Neural cell (in vitro differentiated cells): ENCODE measurements at regions not wholly inside any gene's neighbourhood (a gene's known extent, or its start where the extent isn't known, plus 50 kb on each side); places are given as distances from the start of the nearest gene placed in this dataset.

Source experiments
- H2AFZ ChIP-seq: fragments of 200-600, 300-800 bp; sonication (generic), shearing (Covaris generic); 2 replicates; pipeline ENCODE4 v1.6.0; 2014; ENCODE audit warnings: low read depth, mild to moderate bottlenecking, antibody characterized with exemption, low read length, moderate library complexity
- H3F3A ChIP-seq: fragments of 200-600 bp; shearing (Covaris generic); 2 replicates; pipeline ENCODE4 v1.6.1; 2016; ENCODE audit warnings: mild to moderate bottlenecking, moderate library complexity, mixed read lengths, antibody characterized with exemption, low read length; ENCODE audit not compliant: insufficient read depth, poor library complexity, severe bottlenecking
- H3K27ac ChIP-seq: fragments of 200-600, 300-800 bp; sonication (generic), shearing (Covaris generic); 2 replicates; pipeline ENCODE4 v1.5.1; 2014; ENCODE audit warnings: mild to moderate bottlenecking, low read length, moderate library complexity
- H3K27me3 ChIP-seq: fragments of 300-800, 200-600 bp; sonication (generic), shearing (Covaris generic); 2 replicates; pipeline ENCODE4 v1.6.0; 2014; ENCODE audit warnings: mild to moderate bottlenecking, low read depth, low read length, moderate library complexity; ENCODE audit not compliant: insufficient read depth
- H3K36me3 ChIP-seq: fragments of 300-800, 200-600 bp; sonication (generic), shearing (Covaris generic); 2 replicates; pipeline ENCODE4 v1.5.1; 2014; ENCODE audit warnings: mild to moderate bottlenecking, antibody characterized with exemption, low read length, moderate library complexity; ENCODE audit not compliant: insufficient read depth
- H3K4me2 ChIP-seq: fragments of 300-800, 200-600 bp; sonication (generic), shearing (Covaris generic); 2 replicates; pipeline ENCODE4 v1.6.0; 2014; ENCODE audit warnings: mild to moderate bottlenecking, low read length
- H3K4me3 ChIP-seq: fragments of 300-800, 200-600 bp; sonication (generic), shearing (Covaris generic); 2 replicates; pipeline ENCODE4 v1.5.1; 2014; ENCODE audit warnings: mild to moderate bottlenecking, low read length, moderate library complexity
- H3K79me2 ChIP-seq: fragments of 200-600 bp; shearing (Covaris generic); replicated peaks from 2 replicates; pipeline ENCODE4 v1.6.0; 2014; ENCODE audit warnings: mild to moderate bottlenecking, low read length, moderate library complexity; ENCODE audit not compliant: insufficient read depth
- H3K9ac ChIP-seq: fragments of 300-800, 200-600 bp; sonication (generic), shearing (Covaris generic); 2 replicates; pipeline ENCODE4 v1.6.1; 2016; ENCODE audit warnings: mild to moderate bottlenecking, low read length, mixed read lengths
- H3K9me2 ChIP-seq: fragments of 200-600 bp; shearing (Covaris generic); 2 replicates; pipeline ENCODE4 v1.6.1; 2016; ENCODE audit warnings: mild to moderate bottlenecking, low read length, mixed read lengths; ENCODE audit not compliant: insufficient read depth
- H3K9me3 ChIP-seq: fragments of 200-600, 300-800 bp; sonication (generic), shearing (Covaris generic); 2 replicates; pipeline ENCODE4 v1.6.1; 2016; ENCODE audit warnings: mild to moderate bottlenecking, mixed run types, low read length, moderate library complexity, mixed read lengths
- H4K20me1 ChIP-seq: fragments of 200-600 bp; shearing (Covaris generic); 2 replicates; pipeline ENCODE4 v1.6.1; 2016; ENCODE audit warnings: mild to moderate bottlenecking, mixed run types; ENCODE audit not compliant: insufficient read depth
- CTCF ChIP-seq: fragments of 450-650 bp; IDR thresholded peaks from 2 replicates; pipeline ENCODE4 v1.5.1; 2014; ENCODE audit warnings: antibody characterized with exemption, mild to moderate bottlenecking, moderate library complexity; ENCODE audit not compliant: poor library complexity, severe bottlenecking
- EP300 ChIP-seq: fragments of 450-650 bp; conservative IDR thresholded peaks from 2 replicates; pipeline ENCODE4 v1.6.1; 2014; ENCODE audit warnings: antibody characterized with exemption, mild to moderate bottlenecking, moderate library complexity; ENCODE audit not compliant: poor library complexity, severe bottlenecking
- EZH2 ChIP-seq: fragments of 200-600, 300-800 bp; shearing (Covaris generic), sonication (generic); IDR thresholded peaks from 2 replicates; pipeline ENCODE4 v1.6.1; 2014; ENCODE audit warnings: antibody characterized with exemption, low read length, borderline replicate concordance, mild to moderate bottlenecking; ENCODE audit not compliant: insufficient read depth, poor library complexity, severe bottlenecking
- MXI1 ChIP-seq: fragments of 450-650 bp; conservative IDR thresholded peaks from 2 replicates; pipeline ENCODE4 v1.6.1; 2014; ENCODE audit warnings: antibody characterized with exemption, mild to moderate bottlenecking; ENCODE audit not compliant: poor library complexity, severe bottlenecking
- POLR2AphosphoS5 ChIP-seq: IDR thresholded peaks from 2 replicates; pipeline ENCODE4 v1.6.1; 2012
- RAD21 ChIP-seq: fragments of 450-650 bp; conservative IDR thresholded peaks from 2 replicates; pipeline ENCODE4 v1.6.1; 2014; ENCODE audit warnings: antibody characterized with exemption, mild to moderate bottlenecking, moderate library complexity
- REST ChIP-seq: IDR thresholded peaks from 2 replicates; pipeline ENCODE4 v1.6.1; 2012; ENCODE audit warnings: borderline replicate concordance
- SMC3 ChIP-seq: fragments of 450-650 bp; conservative IDR thresholded peaks from 2 replicates; pipeline ENCODE4 v1.6.1; 2014; ENCODE audit warnings: antibody characterized with exemption, mild to moderate bottlenecking, moderate library complexity; ENCODE audit not compliant: poor library complexity
- TAF1 ChIP-seq: IDR thresholded peaks from 2 replicates; pipeline ENCODE4 v1.6.1; 2012; ENCODE audit warnings: low read depth

- no peaks in the 10 kb centered on the region for H4K20me1 ChIP-seq
- H3K36me3 ChIP-seq = no peaks in the 10 kb centered on the region
- H3K79me2 ChIP-seq = no peaks in the 10 kb centered on the region
- no peak overlapping the region for H3K4me3 ChIP-seq
- no peak overlapping the region for H3K9ac ChIP-seq
- H3F3A ChIP-seq = no peaks in the 10 kb centered on the region
- no peak overlapping the region for H3K27ac ChIP-seq
- H2AFZ ChIP-seq = no peak overlapping the region
- TF ChIP-seq EP300 (no peak), RAD21 (no peak), EZH2 (no peak), REST (no peak), MXI1 (no peak), TAF1 (no peak), SMC3 (no peak), CTCF (no peak), POLR2AphosphoS5 (no peak)
- H3K9me2 ChIP-seq = no peaks in the 10 kb centered on the region
- no peaks in the 10 kb centered on the region for H3K9me3 ChIP-seq
- H3K4me2 ChIP-seq = no peak overlapping the region
- no peaks in the 10 kb centered on the region for H3K27me3 ChIP-seq
These were observed 960.9 kb downstream of the SOCS6 start for GRCh38 chr18:71249791-71250190.

GRCh38 chr18:71242981-71243380 lies 954.1 kb downstream of the SOCS6 start:
- Histone ChIP-seq H3K9me3 (no peaks in the 10 kb centered on the region), H3K36me3 (no peaks in the 10 kb centered on the region)

More at GRCh38 chr18:71242981-71243380, 954.1 kb downstream of the SOCS6 start:
- Histone ChIP-seq H3K27ac (no peak overlapping the region), H3K4me2 (no peak overlapping the region), H3K79me2 (no peaks in the 10 kb centered on the region), H3K4me3 (no peak overlapping the region), H3K27me3 (no peaks in the 10 kb centered on the region), H3K9ac (no peak overlapping the region), H2AFZ (no peak overlapping the region), H3K9me2 (no peaks in the 10 kb centered on the region), H3F3A (no peaks in the 10 kb centered on the region), H4K20me1 (no peaks in the 10 kb centered on the region)
- TF ChIP-seq TAF1 (no peak), CTCF (no peak), POLR2AphosphoS5 (no peak), EZH2 (no peak), SMC3 (no peak), REST (no peak), MXI1 (no peak), EP300 (no peak), RAD21 (no peak)
